Endothelial cell of umbilical vein (primary cell): ENCODE measurements at regions not wholly inside any gene's neighbourhood (a gene's known extent, or its start where the extent isn't known, plus 50 kb on each side); places are given as distances from the start of the nearest gene placed in this dataset.

ENCODE experiments used
- BruUV-seq: library from RNA; stranded (reverse); fragments of 400-500 nt; replicated peaks from 2 replicates; lab custom pipeline; 2021; lab: Mats Ljungman, UMichigan
- CTCF ChIA-PET: fragments of 300-600, 350-600 bp; sonication (Branson Sonifier 250); formaldehyde crosslinking; loops from one replicate; lab custom pipeline; 2021; ENCODE audit warnings: antibody characterized with exemption, inconsistent platforms; lab: Charles Lee
- POLR2A ChIA-PET: fragments of 300-600, 350-600 bp; sonication (Branson Sonifier 250); formaldehyde crosslinking; loops from one replicate; lab custom pipeline; 2021; ENCODE audit warnings: antibody characterized with exemption, inconsistent platforms; lab: Charles Lee
- DNase-seq: peaks from one replicate; pipeline ENCODE4 v3.0.0-alpha.2; 2011; ENCODE audit warnings: low read depth, low spot score
- FAIRE-seq: peaks from 2 replicates; lab custom pipeline; 2011; peaks lifted over from hg19 to GRCh38; lab: Jason Lieb, UNC
- H2AFZ ChIP-seq: 2 replicates; pipeline ENCODE4 v1.6.0; 2012; ENCODE audit warnings: low read depth, low read length, control low read depth, inconsistent platforms
- H3K27ac ChIP-seq: 2 replicates; pipeline ENCODE4 v1.5.1; 2011; ENCODE audit warnings: low read depth, mild to moderate bottlenecking, control low read depth, low read length, moderate library complexity; ENCODE audit not compliant: insufficient read depth
- H3K27me3 ChIP-seq, 2 experiments: 2 replicates each; pipeline versions ENCODE4 v1.6.0 to v1.6.1; 2011; ENCODE audit warnings: low read length in 2 of 2, mixed read lengths in 1 of 2; ENCODE audit not compliant: control insufficient read depth in 2 of 2, insufficient read depth in 2 of 2
- H3K36me3 ChIP-seq, 2 experiments: 2 replicates in 1 of 2; 3 replicates in 1 of 2; pipeline ENCODE4 v1.5.1; 2011; ENCODE audit warnings: low read length in 2 of 2, mild to moderate bottlenecking in 1 of 2, moderate library complexity in 1 of 2; ENCODE audit not compliant: control insufficient read depth in 2 of 2, insufficient read depth in 2 of 2; ENCODE audit errors: extremely low read depth in 1 of 2
- H3K4me1 ChIP-seq: 3 replicates; pipeline ENCODE4 v1.5.1; 2011; ENCODE audit warnings: mild to moderate bottlenecking, low read length; ENCODE audit not compliant: control insufficient read depth, insufficient read depth; ENCODE audit errors: extremely low read depth
- H3K4me2 ChIP-seq: 2 replicates; pipeline ENCODE4 v1.6.1; 2011; ENCODE audit warnings: low read length, control low read depth, mixed read lengths; ENCODE audit not compliant: insufficient read depth
- H3K4me3 ChIP-seq, 3 experiments: fragments of 200-600 bp in 1 of 3; sonication (generic), shearing (Covaris generic) in 1 of 3; replicated peaks in 1 of 3; 2 replicates each; pipeline ENCODE4 v1.5.1; 2011 to 2016; ENCODE audit warnings: control low read depth in 3 of 3, low read length in 3 of 3, mild to moderate bottlenecking in 2 of 3, inconsistent platforms in 1 of 3, low read depth in 1 of 3, moderate library complexity in 1 of 3; ENCODE audit not compliant: insufficient read depth in 1 of 3
- H3K79me2 ChIP-seq: 2 replicates; pipeline ENCODE4 v1.6.0; 2012; ENCODE audit warnings: low read length, inconsistent platforms; ENCODE audit not compliant: control insufficient read depth, insufficient read depth
- H3K9ac ChIP-seq: replicated peaks from 2 replicates; pipeline ENCODE3; 2011; ENCODE audit warnings: low read length, control low read depth; ENCODE audit not compliant: insufficient read depth; ENCODE audit errors: extremely low read depth
- H3K9me1 ChIP-seq: replicated peaks from 3 replicates; pipeline ENCODE4 v1.6.0; 2011; ENCODE audit warnings: mild to moderate bottlenecking, low read length; ENCODE audit not compliant: control insufficient read depth, insufficient read depth; ENCODE audit errors: extremely low read depth
- H3K9me3 ChIP-seq: replicated peaks from 2 replicates; pipeline ENCODE4 v1.5.1; 2012; ENCODE audit warnings: low read length, inconsistent platforms; ENCODE audit not compliant: control insufficient read depth, insufficient read depth
- H4K20me1 ChIP-seq: replicated peaks from 2 replicates; pipeline ENCODE3; 2011; ENCODE audit warnings: mild to moderate bottlenecking, low read length; ENCODE audit not compliant: control insufficient read depth, insufficient read depth; ENCODE audit errors: extremely low read depth
- FOS ChIP-seq: IDR thresholded peaks from 2 replicates; pipeline ENCODE4 v1.6.1; 2011; ENCODE audit warnings: mild to moderate bottlenecking, low read length, moderate library complexity, borderline replicate concordance; ENCODE audit not compliant: insufficient read depth
- JUN ChIP-seq: IDR thresholded peaks from 2 replicates; pipeline ENCODE4 v1.6.1; 2011; ENCODE audit warnings: borderline replicate concordance, low read depth; ENCODE audit not compliant: insufficient read length, insufficient read depth
- MYC ChIP-seq: IDR thresholded peaks from one replicate; pipeline ENCODE4 v1.6.1; 2011; ENCODE audit warnings: mild to moderate bottlenecking, low read depth, low read length
- POLR2A ChIP-seq: IDR thresholded peaks from 2 replicates; pipeline ENCODE4 v1.6.1; 2012; ENCODE audit warnings: low read depth, mild to moderate bottlenecking, control low read depth, low read length
- dilution Hi-C: fragments of 300-500 bp; cut with MboI; formaldehyde crosslinking; loops from one replicate; pipeline ENCODE4 v1.15.0; 2019; ENCODE audit warnings: low sequenced_read_pairs; ENCODE audit not compliant: extremely low pct_ligation_motif_present
- intact Hi-C: fragments of 100-400 bp; cut with micrococcal nuclease; formaldehyde crosslinking; loops from one replicate; pipeline ENCODE4 v1.10.0; 2022
- TF ChIP-seq, protein P1 (sequence below): IDR thresholded peaks from 2 replicates; pipeline ENCODE4 v1.6.1; 2011; ENCODE audit not compliant: insufficient read depth, insufficient read length

DNA sequence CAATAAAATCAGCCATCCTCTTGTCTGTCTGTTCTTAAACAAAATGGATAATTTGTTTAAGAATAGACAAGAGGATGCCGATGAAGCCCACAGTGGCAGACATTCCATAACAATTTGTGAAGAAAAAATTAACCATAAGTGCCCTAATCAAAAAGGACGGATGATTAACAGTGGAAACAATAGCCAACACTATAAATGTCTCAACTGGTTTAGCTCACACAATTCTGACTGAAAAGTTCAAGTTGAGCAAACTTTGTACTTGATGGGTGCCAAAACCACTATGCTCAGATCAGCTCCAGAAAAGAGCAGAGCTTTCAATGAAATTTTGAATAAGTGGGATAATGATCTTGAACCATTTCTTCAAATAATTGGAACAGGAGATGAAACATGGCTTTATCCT lies 202.2 kb upstream of the OR4E1 start:
- Histone ChIP-seq H3K4me1 (peaks cover 17% of the 10 kb centered on the region), H3K27me3 (no peaks in the 10 kb centered on the region), H3K4me2 (no peak overlapping the region), H3K79me2 (no peaks in the 10 kb centered on the region), H2AFZ (no peak overlapping the region), H3K4me3 (no peak overlapping the region), H3K9me3 (no peaks in the 10 kb centered on the region), H3K27ac (no peak overlapping the region), H4K20me1 (no peaks in the 10 kb centered on the region), H3K36me3 (no peaks in the 10 kb centered on the region), H3K9me1 (no peaks in the 10 kb centered on the region), H3K9ac (no peak overlapping the region)
- DNase-seq (no peak), FAIRE-seq (peak; percentile 4)
- ChIA-PET CTCF (interaction anchor here (2.2 kb wide), 1 partner anchor 15 kb away, joined by 7 read pairs; no protein-coding TSS in a partner anchor), POLR2A (no interaction called here)
- dilution Hi-C loops (no loop called here), intact Hi-C loops (no loop called here)
- BruUV-seq, result no TSS peak
- TF ChIP-seq POLR2A (no peak), MYC (no peak)

DNA sequence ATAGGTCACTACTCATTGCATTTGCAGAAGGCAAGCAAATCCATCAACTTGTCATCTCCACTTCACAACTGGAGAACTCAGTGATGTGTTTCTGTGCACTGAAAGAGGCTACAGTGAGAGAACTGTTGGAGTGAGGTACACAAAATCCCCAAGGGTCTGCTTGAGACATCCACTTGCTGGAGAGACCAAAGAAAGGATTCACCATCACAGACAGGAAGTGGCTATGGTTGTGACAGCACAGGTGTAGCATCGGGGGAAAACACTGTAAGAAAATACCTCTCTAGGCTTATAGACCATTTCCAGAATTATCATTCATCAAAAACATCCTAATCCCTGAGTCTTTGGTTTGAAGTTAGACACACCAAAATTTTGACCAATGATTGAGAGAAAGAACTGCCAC lies 201.3 kb upstream of the OR4E1 start:
- Histone ChIP-seq H3K4me3 (no peak overlapping the region), H3K4me1 (peaks cover 17% of the 10 kb centered on the region), H3K9ac (no peak overlapping the region), H3K27me3 (no peaks in the 10 kb centered on the region), H3K79me2 (no peaks in the 10 kb centered on the region), H2AFZ (peak overlapping the region; percentile 76), H3K4me2 (peak overlapping the region; percentile 81), H3K36me3 (no peaks in the 10 kb centered on the region), H3K9me1 (no peaks in the 10 kb centered on the region), H3K9me3 (no peaks in the 10 kb centered on the region), H4K20me1 (no peaks in the 10 kb centered on the region), H3K27ac (no peak overlapping the region)
- DNase-seq (no peak), FAIRE-seq (no peak)
- ChIA-PET CTCF (interaction anchor here (1.4 to 2.2 kb wide), 3 partner anchors 12 to 43 kb away, joined by 5 to 10 read pairs (median 7); no protein-coding TSS in a partner anchor), POLR2A (no interaction called here)
- BruUV-seq, result no TSS peak
- intact Hi-C loops, result no loop called here
- dilution Hi-C loops, result no loop called here
- no peak for TF ChIP-seq FOS
- TF ChIP-seq JUN, result no peak
- TF ChIP-seq, protein P1, sequence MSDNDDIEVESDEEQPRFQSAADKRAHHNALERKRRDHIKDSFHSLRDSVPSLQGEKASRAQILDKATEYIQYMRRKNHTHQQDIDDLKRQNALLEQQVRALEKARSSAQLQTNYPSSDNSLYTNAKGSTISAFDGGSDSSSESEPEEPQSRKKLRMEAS, result no peak
